ENCODE measurements at regions not wholly inside any gene's neighbourhood (a gene's known extent, or its start where the extent isn't known, plus 50 kb on each side); places are given as distances from the start of the nearest gene placed in this dataset.

DNA sequence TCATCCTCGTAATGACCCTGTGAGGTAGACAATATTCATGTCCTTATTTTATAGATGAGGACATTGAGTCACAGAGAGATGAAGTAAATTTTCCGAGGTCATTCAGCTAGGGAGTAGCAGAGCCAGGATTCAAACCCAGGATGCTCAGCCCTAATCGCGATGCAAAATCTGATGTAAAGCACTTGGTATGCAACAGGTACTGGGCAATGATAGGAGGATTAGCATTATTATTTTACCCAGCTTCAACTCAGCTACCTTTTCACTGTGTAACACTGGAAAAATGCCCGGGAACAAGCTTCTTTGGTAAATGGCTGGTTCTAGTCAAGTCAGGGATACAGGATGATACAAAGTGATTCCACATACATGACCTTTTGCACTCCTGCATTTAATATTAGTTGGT is 88.7 kb downstream of the ATP1A1 start:
- H3K4me3 ChIP-seq (replicated peaks in 1 of 2; ENCODE audit: low read depth in 2 of 2, low read length in 2 of 2): no peak overlapping the region
- TF ChIP-seq, protein P1, sequence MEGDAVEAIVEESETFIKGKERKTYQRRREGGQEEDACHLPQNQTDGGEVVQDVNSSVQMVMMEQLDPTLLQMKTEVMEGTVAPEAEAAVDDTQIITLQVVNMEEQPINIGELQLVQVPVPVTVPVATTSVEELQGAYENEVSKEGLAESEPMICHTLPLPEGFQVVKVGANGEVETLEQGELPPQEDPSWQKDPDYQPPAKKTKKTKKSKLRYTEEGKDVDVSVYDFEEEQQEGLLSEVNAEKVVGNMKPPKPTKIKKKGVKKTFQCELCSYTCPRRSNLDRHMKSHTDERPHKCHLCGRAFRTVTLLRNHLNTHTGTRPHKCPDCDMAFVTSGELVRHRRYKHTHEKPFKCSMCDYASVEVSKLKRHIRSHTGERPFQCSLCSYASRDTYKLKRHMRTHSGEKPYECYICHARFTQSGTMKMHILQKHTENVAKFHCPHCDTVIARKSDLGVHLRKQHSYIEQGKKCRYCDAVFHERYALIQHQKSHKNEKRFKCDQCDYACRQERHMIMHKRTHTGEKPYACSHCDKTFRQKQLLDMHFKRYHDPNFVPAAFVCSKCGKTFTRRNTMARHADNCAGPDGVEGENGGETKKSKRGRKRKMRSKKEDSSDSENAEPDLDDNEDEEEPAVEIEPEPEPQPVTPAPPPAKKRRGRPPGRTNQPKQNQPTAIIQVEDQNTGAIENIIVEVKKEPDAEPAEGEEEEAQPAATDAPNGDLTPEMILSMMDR (IDR thresholded peaks at IDR 0.05; ENCODE audit: low read depth, low read length): no peak
- no peak for DNase-seq (ENCODE audit: low read depth in 2 of 2)

- DNase-seq (ENCODE audit: low read depth in 2 of 2): no peak
- TF ChIP-seq, protein P1 (IDR thresholded peaks at IDR 0.05; ENCODE audit: low read depth, low read length): no peak
- no peak overlapping the region for H3K4me3 ChIP-seq (replicated peaks in 1 of 2; ENCODE audit: low read depth in 2 of 2, low read length in 2 of 2)
Measured at GRCh38 chr1:116462722-116463121, 89.7 kb downstream of the ATP1A1 start.

- no peak for DNase-seq (ENCODE audit: low read depth in 2 of 2)
- TF ChIP-seq, protein P1 (IDR thresholded peaks at IDR 0.05; ENCODE audit: low read depth, low read length): no peak
- H3K4me3 ChIP-seq (replicated peaks in 1 of 2; ENCODE audit: low read depth in 2 of 2, low read length in 2 of 2): no peak overlapping the region
Measured at GRCh38 chr1:116463730-116464129, 90.7 kb downstream of the ATP1A1 start.
